MCF 10A (cell line): ENCODE measurements at regions not wholly inside any gene's neighbourhood (a gene's known extent, or its start where the extent isn't known, plus 50 kb on each side); places are given as distances from the start of the nearest gene placed in this dataset.

Experiments used
- BruUV-seq: library from RNA; stranded (reverse); fragments of 400-500 nt; replicated peaks from 2 replicates; lab custom pipeline; 2021; lab: Mats Ljungman, UMichigan
- CTCF ChIA-PET: fragments of 300-600 bp; sonication (Branson Sonifier 250); formaldehyde crosslinking; extraction: SDS; loops from one replicate; lab custom pipeline; 2021; ENCODE audit warnings: antibody characterized with exemption, inconsistent platforms; lab: Yijun Ruan, JAX
- POLR2A ChIA-PET: fragments of 300-600, 350-650 bp; sonication (Branson Sonifier 250); formaldehyde crosslinking; extraction: SDS; loops from one replicate; lab custom pipeline; 2020; ENCODE audit warnings: antibody characterized with exemption, inconsistent platforms; lab: Yijun Ruan, JAX
- DNase-seq: peaks from one replicate; pipeline ENCODE4 v3.0.0-alpha.2; 2018; ENCODE audit not compliant: unreplicated experiment
- H3K27ac Mint-ChIP-seq: one replicate; pipeline ENCODE4 v1.8.0; 2022; ENCODE audit warnings: mild to moderate bottlenecking, low read depth, mixed read lengths; ENCODE audit not compliant: unreplicated experiment
- H3K27me3 Mint-ChIP-seq: one replicate; pipeline ENCODE4 v1.8.0; 2022; ENCODE audit warnings: mixed read lengths; ENCODE audit not compliant: insufficient read depth, unreplicated experiment
- H3K36me3 Mint-ChIP-seq: one replicate; pipeline ENCODE4 v1.8.0; 2022; ENCODE audit warnings: mild to moderate bottlenecking, moderate library complexity, mixed read lengths; ENCODE audit not compliant: insufficient read depth, unreplicated experiment
- H3K4me1 Mint-ChIP-seq: one replicate; pipeline ENCODE4 v1.8.0; 2022; ENCODE audit warnings: mixed read lengths; ENCODE audit not compliant: insufficient read depth, unreplicated experiment
- H3K4me3 Mint-ChIP-seq: one replicate; pipeline ENCODE4 v1.8.0; 2022; ENCODE audit warnings: mild to moderate bottlenecking, moderate library complexity, mixed read lengths; ENCODE audit not compliant: unreplicated experiment
- H3K9me3 Mint-ChIP-seq: one replicate; pipeline ENCODE4 v1.8.0; 2022; ENCODE audit warnings: mixed read lengths; ENCODE audit not compliant: unreplicated experiment
- intact Hi-C: fragments of 100-400 bp; cut with micrococcal nuclease; formaldehyde crosslinking; loops from 2 replicates; pipeline ENCODE4 v1.14.1; 2022
- TF ChIP-seq, protein P1 (sequence below): fragments of 200-600 bp; IDR thresholded peaks from one replicate; pipeline ENCODE4 v1.8.0; 2022; ENCODE audit warnings: antibody characterized with exemption, mild to moderate bottlenecking; ENCODE audit not compliant: unreplicated experiment

DNA sequence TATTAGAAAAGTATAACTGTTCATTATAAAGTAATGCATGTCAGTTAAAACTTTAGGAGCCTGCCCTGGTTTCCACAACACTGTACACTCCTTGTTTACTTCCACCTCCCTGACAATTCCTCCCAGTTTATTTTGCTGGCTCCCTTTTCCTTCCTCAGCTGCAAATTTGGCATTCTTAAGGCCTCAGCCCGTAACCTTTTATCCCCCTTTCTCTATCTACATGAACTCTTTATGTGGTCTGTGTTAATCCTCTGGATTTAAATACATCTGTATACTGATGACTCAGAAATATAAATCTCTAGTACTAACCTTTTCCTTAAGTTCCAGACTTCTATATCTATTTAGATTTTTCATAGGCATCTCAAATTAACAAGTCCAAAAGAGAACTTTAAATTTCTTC lies 143.6 kb downstream of the OTOL1 start:
- intact Hi-C loops, result no loop called here
- H3K9me3 Mint-ChIP-seq, result no peaks in the 10 kb centered on the region
- no peaks in the 10 kb centered on the region for H3K36me3 Mint-ChIP-seq
- ChIA-PET CTCF (interaction anchor here (0.9 kb wide), 1 partner anchor 8 kb away, joined by 5 read pairs; no protein-coding TSS in a partner anchor), POLR2A (no interaction called here)
- peaks cover 5% of the 10 kb centered on the region for H3K4me1 Mint-ChIP-seq
- BruUV-seq, result no TSS peak
- H3K27ac Mint-ChIP-seq, result no peak overlapping the region
- H3K4me3 Mint-ChIP-seq, result no peak overlapping the region
- DNase-seq, result no peak
- no peaks in the 10 kb centered on the region for H3K27me3 Mint-ChIP-seq
- TF ChIP-seq, protein P1, sequence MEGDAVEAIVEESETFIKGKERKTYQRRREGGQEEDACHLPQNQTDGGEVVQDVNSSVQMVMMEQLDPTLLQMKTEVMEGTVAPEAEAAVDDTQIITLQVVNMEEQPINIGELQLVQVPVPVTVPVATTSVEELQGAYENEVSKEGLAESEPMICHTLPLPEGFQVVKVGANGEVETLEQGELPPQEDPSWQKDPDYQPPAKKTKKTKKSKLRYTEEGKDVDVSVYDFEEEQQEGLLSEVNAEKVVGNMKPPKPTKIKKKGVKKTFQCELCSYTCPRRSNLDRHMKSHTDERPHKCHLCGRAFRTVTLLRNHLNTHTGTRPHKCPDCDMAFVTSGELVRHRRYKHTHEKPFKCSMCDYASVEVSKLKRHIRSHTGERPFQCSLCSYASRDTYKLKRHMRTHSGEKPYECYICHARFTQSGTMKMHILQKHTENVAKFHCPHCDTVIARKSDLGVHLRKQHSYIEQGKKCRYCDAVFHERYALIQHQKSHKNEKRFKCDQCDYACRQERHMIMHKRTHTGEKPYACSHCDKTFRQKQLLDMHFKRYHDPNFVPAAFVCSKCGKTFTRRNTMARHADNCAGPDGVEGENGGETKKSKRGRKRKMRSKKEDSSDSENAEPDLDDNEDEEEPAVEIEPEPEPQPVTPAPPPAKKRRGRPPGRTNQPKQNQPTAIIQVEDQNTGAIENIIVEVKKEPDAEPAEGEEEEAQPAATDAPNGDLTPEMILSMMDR, result no peak

DNA sequence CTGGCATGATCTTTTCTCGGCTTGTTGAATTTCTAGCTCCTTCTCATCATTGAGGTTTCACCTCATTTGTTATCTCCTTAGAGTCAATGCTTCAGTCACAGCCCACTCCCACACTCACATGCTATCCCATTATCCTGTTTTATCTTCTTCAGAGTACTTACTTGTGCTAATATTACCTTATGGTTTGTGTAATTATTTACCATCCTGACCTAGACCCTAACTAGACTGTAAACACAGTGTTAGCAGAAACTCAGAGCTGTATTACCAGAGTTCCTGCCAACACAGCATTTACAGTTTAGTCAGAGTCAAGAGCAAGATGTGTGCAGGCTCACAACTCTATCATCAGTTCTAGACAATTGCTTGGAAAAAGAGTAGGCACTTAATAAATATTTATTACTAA lies 144.7 kb downstream of the OTOL1 start:
- CTCF ChIA-PET, result interaction anchor here (0.6 kb wide), 1 partner anchor 1475 kb away, joined by 3 read pairs; no protein-coding TSS in a partner anchor
- no peaks in the 10 kb centered on the region for H3K9me3 Mint-ChIP-seq

DNA sequence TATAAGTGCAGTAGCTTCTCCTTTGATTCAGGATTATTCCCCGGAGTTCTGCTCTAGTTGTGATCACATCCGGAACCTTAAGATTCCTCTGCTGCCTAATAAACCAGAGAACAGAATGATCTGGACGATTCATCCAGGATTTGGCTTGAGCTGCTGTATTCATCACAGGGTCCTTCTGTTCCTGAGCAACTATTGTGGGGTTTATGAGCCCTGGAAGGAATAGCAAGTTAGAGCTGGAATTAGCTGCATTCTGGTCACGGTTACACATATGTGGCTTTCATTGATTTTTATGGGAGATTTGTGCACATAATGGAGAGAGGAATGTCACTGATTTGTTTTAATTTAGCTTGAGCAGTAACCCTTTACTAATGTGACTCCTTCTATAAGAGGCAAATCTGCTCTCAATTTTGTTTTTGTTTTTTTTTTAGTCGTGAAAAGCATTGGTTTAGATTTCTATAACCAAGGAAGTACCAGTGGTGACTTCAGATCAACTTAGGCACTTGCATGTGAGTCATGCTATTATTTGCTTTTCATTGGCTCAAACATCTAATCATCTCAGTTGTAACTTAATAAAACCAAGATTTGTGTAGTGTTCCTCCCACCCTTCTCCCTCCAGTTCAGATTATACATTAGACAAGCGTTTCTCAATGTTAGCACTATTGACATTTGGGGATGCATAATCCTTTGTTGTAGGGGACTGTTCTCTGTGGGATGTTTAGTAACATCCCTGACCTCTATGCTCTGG lies 148.5 kb downstream of the OTOL1 start:
- Mint-ChIP-seq H3K36me3 (no peaks in the 10 kb centered on the region), H3K27me3 (no peaks in the 10 kb centered on the region), H3K9me3 (no peaks in the 10 kb centered on the region), H3K4me3 (no peak overlapping the region), H3K4me1 (peaks cover 9% of the 10 kb centered on the region), H3K27ac (no peak overlapping the region)
- BruUV-seq, result no TSS peak
- TF ChIP-seq, protein P1, result no peak
- intact Hi-C loops, result no loop called here
- no peak for DNase-seq
- POLR2A ChIA-PET, result interaction anchor here (0.7 kb wide), 1 partner anchor 69 kb away, joined by 3 read pairs; no protein-coding TSS in a partner anchor
- CTCF ChIA-PET, result no interaction called here

More for the DNA sequence above, 144.7 kb downstream of the OTOL1 start:
- intact Hi-C loops, result no loop called here
- H3K36me3 Mint-ChIP-seq, result no peaks in the 10 kb centered on the region
- H3K4me1 Mint-ChIP-seq, result peaks cover 5% of the 10 kb centered on the region
- no TSS peak for BruUV-seq
- no peaks in the 10 kb centered on the region for H3K27me3 Mint-ChIP-seq
- H3K27ac Mint-ChIP-seq, result no peak overlapping the region
- TF ChIP-seq, protein P1, result no peak
- no peak for DNase-seq
- POLR2A ChIA-PET, result no interaction called here
- no peak overlapping the region for H3K4me3 Mint-ChIP-seq

- Mint-ChIP-seq H3K9me3 (no peaks in the 10 kb centered on the region), H3K36me3 (no peaks in the 10 kb centered on the region), H3K4me3 (no peak overlapping the region), H3K4me1 (peaks cover 9% of the 10 kb centered on the region), H3K27ac (no peak overlapping the region), H3K27me3 (no peaks in the 10 kb centered on the region)
- intact Hi-C loops, result no loop called here
- no TSS peak for BruUV-seq
- CTCF ChIA-PET, result interaction anchor here (0.9 kb wide), 1 partner anchor 8 kb away, joined by 5 read pairs; no protein-coding TSS in a partner anchor
- DNase-seq, result no peak
- TF ChIP-seq, protein P1, result no peak
- POLR2A ChIA-PET, result interaction anchor here (0.9 kb wide), 1 partner anchor 8 kb away, joined by 3 read pairs; no protein-coding TSS in a partner anchor
Observed at GRCh38 chr3:161647936-161648470, 151.4 kb downstream of the OTOL1 start.
